GM12873 (cell line): ENCODE measurements at regions not wholly inside any gene's neighbourhood (a gene's known extent, or its start where the extent isn't known, plus 50 kb on each side); places are given as distances from the start of the nearest gene placed in this dataset.

Experiments used
- CTCF ChIP-seq: IDR thresholded peaks from 2 replicates; pipeline ENCODE4 v1.5.1; 2012; ENCODE audit warnings: low read depth, mild to moderate bottlenecking, moderate library complexity, low read length, control low read depth; ENCODE audit not compliant: insufficient read depth; ENCODE audit errors: missing control alignments

GRCh38 chr13:110825516-110825915 is 89.4 kb downstream of the ANKRD10 start:
- no peak for TF ChIP-seq CTCF

GRCh38 chr13:110826101-110826500 is 88.8 kb downstream of the ANKRD10 start:
- no peak for TF ChIP-seq CTCF

- no peak for TF ChIP-seq CTCF
Measured at GRCh38 chr13:110826861-110827672, 87.8 kb downstream of the ANKRD10 start.
